GM23248 (cell line): ENCODE measurements at regions not wholly inside any gene's neighbourhood (a gene's known extent, or its start where the extent isn't known, plus 50 kb on each side); places are given as distances from the start of the nearest gene placed in this dataset.

Source experiments
- EZH2 ChIP-seq: fragments of 200-600 bp; sonication (generic); IDR thresholded peaks from 2 replicates; pipeline ENCODE4 v1.6.1; 2018; ENCODE audit warnings: antibody characterized with exemption, mild to moderate bottlenecking; ENCODE audit not compliant: insufficient read depth, poor library complexity, severe bottlenecking
- EZH2phosphoT487 ChIP-seq: fragments of 200-600 bp; sonication (generic); IDR thresholded peaks from 2 replicates; pipeline ENCODE4 v1.6.1; 2018; ENCODE audit warnings: antibody characterized with exemption, moderate library complexity, mild to moderate bottlenecking, low read depth; ENCODE audit not compliant: insufficient read depth

DNA sequence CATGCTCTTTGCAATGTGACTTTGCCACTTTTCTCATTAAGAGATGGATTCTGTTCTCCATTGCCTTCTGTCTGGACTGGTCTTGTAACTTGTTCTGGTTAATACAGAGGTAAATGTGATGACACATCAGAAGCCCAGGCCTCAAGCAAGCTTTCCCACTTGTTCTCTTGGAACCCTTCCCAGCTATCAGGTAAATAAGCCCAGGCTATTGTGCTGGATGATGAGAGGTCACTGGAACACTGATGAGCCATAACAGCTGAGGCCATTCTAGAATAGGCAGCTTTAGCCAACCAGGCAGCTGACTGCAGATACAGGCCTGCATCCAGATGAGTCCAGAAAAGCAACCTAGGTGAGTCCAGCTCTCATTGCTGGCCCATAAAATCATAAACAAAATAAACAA is 1007.0 kb upstream of the ACVR2A start:
- TF ChIP-seq EZH2 (no peak), EZH2phosphoT487 (no peak)
